ENCODE measurements at regions not wholly inside any gene's neighbourhood (a gene's known extent, or its start where the extent isn't known, plus 50 kb on each side); places are given as distances from the start of the nearest gene placed in this dataset.

GRCh38 chr19:30694156-30694755, 322.1 kb downstream of the ZNF536 start:
- no peak overlapping the region for H3K4me3 Mint-ChIP-seq
- ChIA-PET POLR2A (interaction anchor here (1.0 kb wide), 1 partner anchor 11 kb away, joined by 3 read pairs; no protein-coding TSS in a partner anchor), CTCF (interaction anchor here (0.6 to 2.6 kb wide), 2 partner anchors 11 to 985 kb away, joined by 3 to 20 read pairs; no protein-coding TSS in a partner anchor)
- no peak overlapping the region for H3K27ac Mint-ChIP-seq
- H3K9me3 Mint-ChIP-seq, result no peaks in the 10 kb centered on the region
- peaks cover 33% of the 10 kb centered on the region for H3K27me3 Mint-ChIP-seq
- DNase-seq, result no peak
- no peaks in the 10 kb centered on the region for H3K36me3 Mint-ChIP-seq (ENCODE audit: low read depth)
- H3K4me1 Mint-ChIP-seq, result peaks cover 9% of the 10 kb centered on the region

GRCh38 chr19:30692879-30693503, 320.8 kb downstream of the ZNF536 start:
- Mint-ChIP-seq H3K4me3 (no peak overlapping the region), H3K27me3 (peaks cover 33% of the 10 kb centered on the region), H3K27ac (no peak overlapping the region), H3K9me3 (no peaks in the 10 kb centered on the region), H3K4me1 (peaks cover 9% of the 10 kb centered on the region), H3K36me3 (ENCODE audit: low read depth) (no peaks in the 10 kb centered on the region)
- CTCF ChIA-PET, result interaction anchor here (2.6 kb wide), 1 partner anchor 10 kb away, joined by 20 read pairs; no protein-coding TSS in a partner anchor
- POLR2A ChIA-PET, result interaction anchor here (1.0 kb wide), 1 partner anchor 10 kb away, joined by 3 read pairs; no protein-coding TSS in a partner anchor
- no peak for DNase-seq

GRCh38 chr19:30692181-30692811, 320.1 kb downstream of the ZNF536 start:
- peaks cover 35% of the 10 kb centered on the region for H3K27me3 Mint-ChIP-seq
- POLR2A ChIA-PET, result no interaction called here
- peaks cover 9% of the 10 kb centered on the region for H3K4me1 Mint-ChIP-seq
- CTCF ChIA-PET, result no interaction called here
- no peaks in the 10 kb centered on the region for H3K36me3 Mint-ChIP-seq (ENCODE audit: low read depth)
- no peak overlapping the region for H3K4me3 Mint-ChIP-seq
- H3K9me3 Mint-ChIP-seq, result no peaks in the 10 kb centered on the region
- DNase-seq, result no peak
- no peak overlapping the region for H3K27ac Mint-ChIP-seq

GRCh38 chr19:30691819-30692166, 319.6 kb downstream of the ZNF536 start:
- Mint-ChIP-seq H3K4me1 (peaks cover 9% of the 10 kb centered on the region), H3K36me3 (ENCODE audit: low read depth) (no peaks in the 10 kb centered on the region), H3K9me3 (no peaks in the 10 kb centered on the region), H3K4me3 (no peak overlapping the region), H3K27ac (no peak overlapping the region), H3K27me3 (peaks cover 37% of the 10 kb centered on the region)
- CTCF ChIA-PET, result no interaction called here
- DNase-seq, result no peak
- POLR2A ChIA-PET, result no interaction called here

- no peak overlapping the region for H3K27ac Mint-ChIP-seq
- H3K4me3 Mint-ChIP-seq, result no peak overlapping the region
- POLR2A ChIA-PET, result no interaction called here
- CTCF ChIA-PET, result no interaction called here
- peaks cover 9% of the 10 kb centered on the region for H3K4me1 Mint-ChIP-seq
- H3K36me3 Mint-ChIP-seq (ENCODE audit: low read depth), result no peaks in the 10 kb centered on the region
- H3K9me3 Mint-ChIP-seq, result no peaks in the 10 kb centered on the region
- H3K27me3 Mint-ChIP-seq, result peaks cover 38% of the 10 kb centered on the region
- DNase-seq, result no peak
Observed at GRCh38 chr19:30690935-30691818, 319.0 kb downstream of the ZNF536 start.

- POLR2A ChIA-PET, result no interaction called here
Observed at GRCh38 chr19:30690525-30690924, 318.3 kb downstream of the ZNF536 start.

GRCh38 chr19:30689474-30689873, 317.3 kb downstream of the ZNF536 start:
- POLR2A ChIA-PET, result interaction anchor here (0.6 kb wide), 1 partner anchor 1813 kb away, joined by 3 read pairs; no protein-coding TSS in a partner anchor
- Mint-ChIP-seq H3K4me1 (peaks cover 7% of the 10 kb centered on the region), H3K27ac (no peak overlapping the region), H3K36me3 (ENCODE audit: low read depth) (no peaks in the 10 kb centered on the region), H3K9me3 (no peaks in the 10 kb centered on the region), H3K27me3 (peaks cover 40% of the 10 kb centered on the region), H3K4me3 (no peak overlapping the region)
- no peak for DNase-seq
- CTCF ChIA-PET, result no interaction called here

More at GRCh38 chr19:30690525-30690924, 318.3 kb downstream of the ZNF536 start:
- CTCF ChIA-PET, result no interaction called here
- peaks cover 38% of the 10 kb centered on the region for H3K27me3 Mint-ChIP-seq
- no peaks in the 10 kb centered on the region for H3K36me3 Mint-ChIP-seq (ENCODE audit: low read depth)
- no peak for DNase-seq
- H3K4me1 Mint-ChIP-seq, result peaks cover 9% of the 10 kb centered on the region
- no peak overlapping the region for H3K4me3 Mint-ChIP-seq
- no peak overlapping the region for H3K27ac Mint-ChIP-seq
- no peaks in the 10 kb centered on the region for H3K9me3 Mint-ChIP-seq

- ChIA-PET CTCF (interaction anchor here (1.0 kb wide), 1 partner anchor 20 kb away, joined by 3 read pairs; no protein-coding TSS in a partner anchor), POLR2A (no interaction called here)
- H3K4me3 Mint-ChIP-seq, result no peak overlapping the region
- H3K4me1 Mint-ChIP-seq, result no peaks in the 10 kb centered on the region
- H3K27ac Mint-ChIP-seq, result no peak overlapping the region
- no peaks in the 10 kb centered on the region for H3K36me3 Mint-ChIP-seq (ENCODE audit: low read depth)
- H3K27me3 Mint-ChIP-seq, result peaks cover 37% of the 10 kb centered on the region
- H3K9me3 Mint-ChIP-seq, result no peaks in the 10 kb centered on the region
- DNase-seq, result no peak
Observed at GRCh38 chr19:30688696-30689095, 316.5 kb downstream of the ZNF536 start.

- H3K27ac Mint-ChIP-seq, result no peak overlapping the region
- H3K9me3 Mint-ChIP-seq, result no peaks in the 10 kb centered on the region
- H3K27me3 Mint-ChIP-seq, result peaks cover 27% of the 10 kb centered on the region
- ChIA-PET CTCF (no interaction called here), POLR2A (no interaction called here)
- no peaks in the 10 kb centered on the region for H3K4me1 Mint-ChIP-seq
- no peaks in the 10 kb centered on the region for H3K36me3 Mint-ChIP-seq (ENCODE audit: low read depth)
- no peak for DNase-seq
- H3K4me3 Mint-ChIP-seq, result no peak overlapping the region
Observed at GRCh38 chr19:30686826-30687566, 314.8 kb downstream of the ZNF536 start.

GRCh38 chr19:30686176-30686820, 314.1 kb downstream of the ZNF536 start:
- Mint-ChIP-seq H3K4me1 (no peaks in the 10 kb centered on the region), H3K27ac (no peak overlapping the region), H3K27me3 (peaks cover 21% of the 10 kb centered on the region), H3K36me3 (ENCODE audit: low read depth) (no peaks in the 10 kb centered on the region), H3K9me3 (no peaks in the 10 kb centered on the region), H3K4me3 (no peak overlapping the region)
- ChIA-PET CTCF (no interaction called here), POLR2A (no interaction called here)
- no peak for DNase-seq

GRCh38 chr19:30685426-30686000, 313.3 kb downstream of the ZNF536 start:
- Mint-ChIP-seq H3K4me3 (no peak overlapping the region), H3K27me3 (peaks cover 17% of the 10 kb centered on the region), H3K36me3 (ENCODE audit: low read depth) (no peaks in the 10 kb centered on the region), H3K27ac (no peak overlapping the region), H3K4me1 (no peaks in the 10 kb centered on the region), H3K9me3 (no peaks in the 10 kb centered on the region)
- CTCF ChIA-PET, result no interaction called here
- POLR2A ChIA-PET, result no interaction called here
- no peak for DNase-seq

- ChIA-PET POLR2A (no interaction called here), CTCF (no interaction called here)
- Mint-ChIP-seq H3K4me1 (no peaks in the 10 kb centered on the region), H3K27ac (no peak overlapping the region), H3K4me3 (no peak overlapping the region), H3K36me3 (ENCODE audit: low read depth) (no peaks in the 10 kb centered on the region), H3K9me3 (no peaks in the 10 kb centered on the region), H3K27me3 (peaks cover 13% of the 10 kb centered on the region)
- no peak for DNase-seq
Observed at GRCh38 chr19:30684613-30685012, 312.4 kb downstream of the ZNF536 start.
